Ascending aorta (tissue), 2 donors: ENCODE measurements at regions not wholly inside any gene's neighbourhood (a gene's known extent, or its start where the extent isn't known, plus 50 kb on each side); places are given as distances from the start of the nearest gene placed in this dataset.

Source experiments
- DNase-seq, 2 donors: peaks; one replicate each; pipeline ENCODE4 v3.0.0-alpha.2; 2019; ENCODE audit warnings: low spot score in 2 of 2
- H3K27ac ChIP-seq, 2 donors: fragments of 200-600 bp; sonication (generic); one replicate each; pipeline ENCODE4 v1.5.1; 2016 to 2017; ENCODE audit warnings: mild to moderate bottlenecking in 1 of 2
- H3K27me3 ChIP-seq: fragments of 200-600 bp; sonication (generic); one replicate; pipeline ENCODE4 v1.5.1; 2017
- H3K36me3 ChIP-seq, 2 donors: fragments of 200-600 bp; sonication (generic); one replicate each; pipeline ENCODE4 v1.5.1; 2016
- H3K4me1 ChIP-seq, 2 donors: fragments of 200-600 bp; sonication (generic); one replicate each; pipeline ENCODE4 v1.5.1; 2016 to 2017; ENCODE audit warnings: mild to moderate bottlenecking in 1 of 2
- H3K4me3 ChIP-seq, 2 donors: fragments of 200-600 bp; sonication (generic); one replicate each; pipeline ENCODE4 v1.5.1; 2016 to 2017; ENCODE audit warnings: mild to moderate bottlenecking in 1 of 2
- H3K9me3 ChIP-seq, 2 donors: fragments of 200-600 bp; sonication (generic); one replicate each; pipeline ENCODE4 v1.5.1; 2016
- intact Hi-C: fragments of 100-400 bp; cut with DNase I; formaldehyde crosslinking; loops from one replicate; pipeline ENCODE4 v1.15.1; 2023
- TF ChIP-seq, protein P1 (sequence below), 3 experiments: fragments of 200-600 bp in 2 of 3; fragments of 450-650 bp in 1 of 3; sonication (generic) in 2 of 3; IDR thresholded peaks; one replicate each; pipeline ENCODE4 v1.5.1; 2016 to 2019; ENCODE audit warnings: antibody characterized with exemption in 3 of 3, mild to moderate bottlenecking in 1 of 3, moderate library complexity in 1 of 3

DNA sequence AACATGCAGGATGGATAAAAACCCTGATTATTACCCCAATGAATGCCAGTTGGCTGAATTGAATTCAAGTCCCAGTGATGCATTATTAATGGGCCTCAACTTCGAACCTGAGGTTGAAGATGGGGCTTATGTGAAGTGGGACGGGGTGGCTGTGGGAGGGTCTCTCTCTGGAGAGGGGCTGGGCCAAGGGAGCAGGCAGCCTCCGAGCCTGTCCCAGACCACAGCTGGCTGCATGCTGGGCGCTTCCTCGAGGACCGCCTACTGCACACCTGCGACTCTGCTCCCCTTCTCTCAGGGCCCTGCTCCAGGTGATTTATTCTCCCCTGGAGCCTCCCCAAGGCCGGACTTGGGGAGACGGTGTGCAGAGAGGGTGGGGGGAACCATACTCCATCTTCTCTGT, 568.3 kb downstream of the CCDC171 start:
- Histone ChIP-seq H3K9me3 (no peaks in the 10 kb centered on the region), H3K27ac (no peak overlapping the region), H3K4me1 (no peaks in the 10 kb centered on the region), H3K36me3 (no peaks in the 10 kb centered on the region), H3K4me3 (no peak overlapping the region), H3K27me3 (no peaks in the 10 kb centered on the region)
- no peak for DNase-seq
- TF ChIP-seq, protein P1, sequence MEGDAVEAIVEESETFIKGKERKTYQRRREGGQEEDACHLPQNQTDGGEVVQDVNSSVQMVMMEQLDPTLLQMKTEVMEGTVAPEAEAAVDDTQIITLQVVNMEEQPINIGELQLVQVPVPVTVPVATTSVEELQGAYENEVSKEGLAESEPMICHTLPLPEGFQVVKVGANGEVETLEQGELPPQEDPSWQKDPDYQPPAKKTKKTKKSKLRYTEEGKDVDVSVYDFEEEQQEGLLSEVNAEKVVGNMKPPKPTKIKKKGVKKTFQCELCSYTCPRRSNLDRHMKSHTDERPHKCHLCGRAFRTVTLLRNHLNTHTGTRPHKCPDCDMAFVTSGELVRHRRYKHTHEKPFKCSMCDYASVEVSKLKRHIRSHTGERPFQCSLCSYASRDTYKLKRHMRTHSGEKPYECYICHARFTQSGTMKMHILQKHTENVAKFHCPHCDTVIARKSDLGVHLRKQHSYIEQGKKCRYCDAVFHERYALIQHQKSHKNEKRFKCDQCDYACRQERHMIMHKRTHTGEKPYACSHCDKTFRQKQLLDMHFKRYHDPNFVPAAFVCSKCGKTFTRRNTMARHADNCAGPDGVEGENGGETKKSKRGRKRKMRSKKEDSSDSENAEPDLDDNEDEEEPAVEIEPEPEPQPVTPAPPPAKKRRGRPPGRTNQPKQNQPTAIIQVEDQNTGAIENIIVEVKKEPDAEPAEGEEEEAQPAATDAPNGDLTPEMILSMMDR (IDR thresholded peaks at IDR 0.05), result no peak
- intact Hi-C loops, result no loop called here

DNA sequence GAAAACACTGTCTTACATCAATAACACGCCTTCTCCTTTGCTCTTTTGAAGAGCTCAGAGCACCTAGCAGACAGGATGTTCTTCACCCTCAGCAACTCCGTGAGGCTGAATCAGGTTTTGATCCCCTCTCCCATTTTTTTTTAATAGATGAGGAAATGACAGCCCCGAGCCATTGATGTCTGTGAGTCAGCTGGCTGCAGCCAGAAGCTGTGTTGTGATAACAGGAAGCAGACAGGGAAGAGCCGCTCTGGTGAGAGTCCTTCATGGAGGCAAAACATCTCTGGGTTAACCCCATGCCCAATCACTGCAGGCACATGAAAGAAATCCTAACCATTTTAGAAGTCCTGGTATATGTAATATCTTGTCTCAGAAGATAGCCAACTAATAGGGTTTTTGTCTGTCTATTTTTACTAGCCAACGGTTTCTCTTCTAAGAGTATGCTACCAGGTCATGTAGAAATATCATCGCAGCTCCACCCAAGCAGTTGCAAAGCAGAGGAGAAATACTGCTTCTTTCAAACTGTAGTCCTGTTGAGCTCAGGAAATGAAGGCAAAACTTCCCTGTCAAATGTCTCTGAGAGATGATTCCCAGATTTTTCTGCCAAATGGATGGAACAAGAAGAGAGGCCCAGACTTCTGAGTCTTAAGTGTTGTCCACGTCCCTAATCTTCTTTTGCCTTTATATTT, 568.9 kb downstream of the CCDC171 start:
- H3K36me3 ChIP-seq, result no peaks in the 10 kb centered on the region

DNA sequence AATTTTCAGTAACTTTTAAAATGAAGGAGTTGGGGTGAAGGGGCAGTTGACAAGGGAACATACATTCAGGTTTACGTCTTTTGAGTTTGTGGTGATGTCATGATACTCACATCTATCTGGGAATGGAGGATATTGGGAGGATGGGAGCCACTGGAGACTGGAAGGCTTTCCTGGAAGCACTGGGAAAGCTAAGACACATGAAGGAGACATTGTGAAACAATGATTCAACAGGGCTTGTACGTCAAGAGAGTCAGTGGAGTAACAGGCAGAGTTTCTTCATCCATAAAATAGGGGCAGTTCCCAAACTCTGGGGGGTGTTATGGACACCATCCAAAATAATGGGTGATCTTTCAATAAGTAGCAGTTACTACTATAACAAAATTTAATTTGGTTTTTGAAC, 572.8 kb downstream of the CCDC171 start:
- Histone ChIP-seq H3K9me3 (no peaks in the 10 kb centered on the region), H3K27ac (no peak overlapping the region), H3K36me3 (no peaks in the 10 kb centered on the region), H3K27me3 (no peaks in the 10 kb centered on the region), H3K4me1 (no peaks in the 10 kb centered on the region), H3K4me3 (no peak overlapping the region)
- intact Hi-C loops, result no loop called here
- DNase-seq, result no peak
- TF ChIP-seq, protein P1 (IDR thresholded peaks at IDR 0.05), result no peak

More for the DNA sequence above, 568.9 kb downstream of the CCDC171 start:
- Histone ChIP-seq H3K27ac (no peak overlapping the region), H3K27me3 (no peaks in the 10 kb centered on the region), H3K4me3 (no peak overlapping the region), H3K4me1 (no peaks in the 10 kb centered on the region), H3K9me3 (no peaks in the 10 kb centered on the region)
- no peak for DNase-seq
- TF ChIP-seq, protein P1 (IDR thresholded peaks at IDR 0.05), result no peak
- intact Hi-C loops, result no loop called here

DNA sequence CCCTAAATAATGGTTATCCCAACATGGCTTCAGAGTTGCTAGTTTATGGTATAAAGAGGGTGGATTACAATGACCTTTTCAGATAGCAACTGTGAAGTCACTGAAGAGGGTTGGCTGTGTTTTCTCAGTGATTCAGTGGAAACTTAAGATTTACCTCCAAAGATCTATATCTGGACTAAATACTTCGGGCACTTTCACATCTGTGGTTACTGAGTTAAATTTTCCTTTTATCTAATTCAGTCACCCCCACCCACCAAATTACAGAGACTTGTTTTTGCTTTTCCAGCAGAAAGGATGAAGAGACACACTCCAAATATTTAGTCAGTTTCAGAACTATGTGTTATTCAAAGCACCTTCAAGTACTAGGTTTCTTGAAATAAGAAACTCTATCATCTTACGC, 573.2 kb downstream of the CCDC171 start:
- Histone ChIP-seq H3K36me3 (no peaks in the 10 kb centered on the region), H3K27ac (no peak overlapping the region), H3K9me3 (no peaks in the 10 kb centered on the region), H3K4me1 (no peaks in the 10 kb centered on the region), H3K27me3 (no peaks in the 10 kb centered on the region), H3K4me3 (no peak overlapping the region)
- no peak for DNase-seq
- intact Hi-C loops, result no loop called here
- TF ChIP-seq, protein P1 (IDR thresholded peaks at IDR 0.05), result no peak

DNA sequence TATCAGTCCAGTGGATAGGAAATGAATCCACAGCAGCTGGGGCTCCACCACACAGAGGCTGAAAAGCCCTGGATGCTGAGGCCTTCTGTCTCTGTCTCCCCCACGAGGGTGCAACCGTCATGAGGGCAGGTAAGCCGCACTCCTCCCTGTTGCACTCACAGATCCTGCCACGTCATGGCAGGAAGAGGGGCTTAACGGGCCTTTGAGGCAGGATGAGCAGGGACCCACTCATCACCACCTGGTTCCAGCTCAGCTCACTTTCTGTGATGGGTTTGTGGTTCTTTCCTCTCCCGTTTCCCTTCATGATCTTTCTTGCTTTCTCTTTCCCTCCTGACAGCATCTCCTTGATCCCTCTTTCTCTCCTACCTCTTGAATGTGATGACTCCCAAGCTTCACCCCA, 575.2 kb downstream of the CCDC171 start:
- H3K9me3 ChIP-seq, result no peaks in the 10 kb centered on the region
- DNase-seq, result no peak
- H3K27ac ChIP-seq, result no peak overlapping the region
- no peaks in the 10 kb centered on the region for H3K4me1 ChIP-seq
- no peak overlapping the region for H3K4me3 ChIP-seq
- H3K27me3 ChIP-seq, result no peaks in the 10 kb centered on the region
- H3K36me3 ChIP-seq, result no peaks in the 10 kb centered on the region
- TF ChIP-seq, protein P1 (IDR thresholded peaks at IDR 0.05), result no peak
- intact Hi-C loops, result no loop called here

DNA sequence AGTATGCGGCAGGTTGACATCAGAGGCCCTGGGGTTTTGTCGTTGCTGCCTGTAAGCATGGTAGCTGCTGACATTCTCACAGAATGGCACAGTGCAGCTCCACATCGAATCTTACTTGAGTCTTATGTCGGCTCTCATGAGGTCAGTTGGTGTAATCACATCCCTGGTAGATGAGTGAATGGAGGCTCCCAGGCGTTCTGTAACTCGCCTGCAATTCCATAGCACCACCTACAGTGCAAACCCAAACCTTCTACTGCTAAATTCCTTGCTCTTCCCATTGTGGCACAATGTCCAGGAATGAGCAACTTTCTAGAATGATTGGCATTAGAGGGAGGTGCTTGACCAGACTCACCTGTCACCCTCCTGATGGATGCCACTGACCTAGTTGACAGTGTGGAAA, 578.4 kb downstream of the CCDC171 start:
- H3K27ac ChIP-seq, result no peak overlapping the region
- H3K36me3 ChIP-seq, result no peaks in the 10 kb centered on the region
- no peak for DNase-seq
- intact Hi-C loops, result no loop called here
- H3K4me1 ChIP-seq, result no peaks in the 10 kb centered on the region
- H3K4me3 ChIP-seq, result no peak overlapping the region
- H3K27me3 ChIP-seq, result no peaks in the 10 kb centered on the region
- TF ChIP-seq, protein P1 (IDR thresholded peaks at IDR 0.05), result no peak
- H3K9me3 ChIP-seq, result no peaks in the 10 kb centered on the region
